ENCODE measurements at regions not wholly inside any gene's neighbourhood (a gene's known extent, or its start where the extent isn't known, plus 50 kb on each side); places are given as distances from the start of the nearest gene placed in this dataset.

DNA sequence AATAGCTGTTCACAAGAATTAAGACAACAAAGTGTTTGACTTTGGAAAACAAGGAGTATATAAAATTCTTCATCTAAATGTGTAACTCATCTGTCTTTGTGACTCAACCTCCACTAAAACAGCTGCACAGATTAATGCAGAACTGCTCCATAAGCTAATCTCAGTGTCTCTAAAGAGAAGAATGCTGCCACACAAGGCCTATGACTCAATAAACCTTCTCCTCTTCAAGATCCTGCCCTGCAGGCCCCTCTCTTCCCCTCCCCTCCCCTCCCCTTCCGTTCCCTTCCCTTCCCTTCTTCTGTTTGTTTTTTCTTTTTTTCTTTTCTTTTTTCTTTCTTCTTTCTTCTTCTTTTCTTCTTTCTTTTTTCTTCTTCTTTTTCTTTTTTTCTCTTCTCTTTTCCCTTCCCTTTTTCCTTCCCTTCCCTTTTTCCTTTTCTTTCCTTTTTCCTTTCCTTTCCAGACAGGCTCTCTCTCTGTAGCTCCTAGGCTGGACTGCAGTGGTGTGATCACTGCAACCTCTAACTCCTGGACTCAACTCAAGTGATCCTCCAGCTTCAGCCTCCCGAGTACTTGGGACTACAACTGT, 1052.8 kb downstream of the BRINP3 start:
- no peak for TF ChIP-seq CTCF (IDR thresholded peaks at IDR 0.05; ENCODE audit: low read depth, low read length)
- TF ChIP-seq EZH2phosphoT487 (IDR thresholded peaks at IDR 0.05; ENCODE audit: low read depth) = no peak

Measured in OCI-LY3 (cell line).